Calu3 (cell line): ENCODE measurements at regions not wholly inside any gene's neighbourhood (a gene's known extent, or its start where the extent isn't known, plus 50 kb on each side); places are given as distances from the start of the nearest gene placed in this dataset.
"Not testable (repeated sequence)": the region's sequence is repeated elsewhere in the genome, so short reads cannot be mapped to it uniquely, and the experiment has no call there.

ENCODE experiments used
- BruUV-seq: library from RNA; stranded (reverse); fragments of 400-500 nt; replicated peaks from 2 replicates; lab custom pipeline; 2021; lab: Mats Ljungman, UMichigan
- CTCF ChIA-PET: fragments of 300-600 bp; sonication (Branson Sonifier 250); formaldehyde crosslinking; loops from one replicate; lab custom pipeline; 2022; ENCODE audit warnings: antibody characterized with exemption; lab: Charles Lee
- DNase-seq: peaks from one replicate; pipeline ENCODE4 v3.0.0; 2022
- H3K27ac Mint-ChIP-seq: one replicate; pipeline ENCODE4 v1.8.0; 2022; ENCODE audit warnings: mixed read lengths; ENCODE audit not compliant: unreplicated experiment
- H3K27me3 Mint-ChIP-seq: one replicate; pipeline ENCODE4 v1.8.0; 2022; ENCODE audit warnings: mixed read lengths; ENCODE audit not compliant: unreplicated experiment
- H3K36me3 Mint-ChIP-seq: one replicate; pipeline ENCODE4 v1.8.0; 2022; ENCODE audit warnings: mild to moderate bottlenecking, moderate library complexity, mixed read lengths; ENCODE audit not compliant: insufficient read depth, unreplicated experiment
- H3K4me1 Mint-ChIP-seq: one replicate; pipeline ENCODE4 v1.8.0; 2022; ENCODE audit warnings: mild to moderate bottlenecking, low read depth, mixed read lengths; ENCODE audit not compliant: unreplicated experiment
- H3K4me3 Mint-ChIP-seq: one replicate; pipeline ENCODE4 v1.8.0; 2022; ENCODE audit warnings: mild to moderate bottlenecking, low read depth, moderate library complexity, mixed read lengths; ENCODE audit not compliant: unreplicated experiment
- H3K9me3 Mint-ChIP-seq: one replicate; pipeline ENCODE4 v1.8.0; 2022; ENCODE audit warnings: low read depth, mixed read lengths; ENCODE audit not compliant: unreplicated experiment
- intact Hi-C: fragments of 100-400 bp; cut with micrococcal nuclease; formaldehyde crosslinking; loops from one replicate; pipeline ENCODE4 v1.10.0; 2022; ENCODE audit not compliant: unreplicated experiment
- TF ChIP-seq, protein P1 (sequence below): fragments of 200-600 bp; IDR thresholded peaks from one replicate; pipeline ENCODE4 v1.8.0; 2022; ENCODE audit warnings: antibody characterized with exemption; ENCODE audit not compliant: unreplicated experiment

DNA sequence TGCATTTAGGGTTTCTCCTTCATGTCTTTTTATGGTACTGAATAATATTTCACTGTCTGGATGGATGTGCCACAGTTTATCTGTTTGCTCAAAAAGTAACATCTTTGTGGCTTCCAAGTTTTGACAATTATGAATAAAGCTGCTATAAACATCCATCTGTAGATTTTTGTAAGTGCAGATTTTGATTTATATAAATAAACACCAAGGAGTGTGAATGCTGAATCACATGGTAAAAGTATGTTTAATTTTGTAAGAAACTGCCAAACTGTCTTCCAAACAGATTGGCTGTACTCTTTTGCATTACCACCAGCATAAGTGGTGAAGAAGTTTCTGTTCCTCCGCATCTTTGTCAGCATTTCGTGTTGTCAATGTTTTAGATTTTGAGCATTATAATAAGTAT, 158.7 kb upstream of the GIMD1 start:
- H3K4me1 Mint-ChIP-seq = peaks cover 16% of the 10 kb centered on the region
- H3K36me3 Mint-ChIP-seq = no peaks in the 10 kb centered on the region
- no peak for DNase-seq
- TF ChIP-seq, protein P1, sequence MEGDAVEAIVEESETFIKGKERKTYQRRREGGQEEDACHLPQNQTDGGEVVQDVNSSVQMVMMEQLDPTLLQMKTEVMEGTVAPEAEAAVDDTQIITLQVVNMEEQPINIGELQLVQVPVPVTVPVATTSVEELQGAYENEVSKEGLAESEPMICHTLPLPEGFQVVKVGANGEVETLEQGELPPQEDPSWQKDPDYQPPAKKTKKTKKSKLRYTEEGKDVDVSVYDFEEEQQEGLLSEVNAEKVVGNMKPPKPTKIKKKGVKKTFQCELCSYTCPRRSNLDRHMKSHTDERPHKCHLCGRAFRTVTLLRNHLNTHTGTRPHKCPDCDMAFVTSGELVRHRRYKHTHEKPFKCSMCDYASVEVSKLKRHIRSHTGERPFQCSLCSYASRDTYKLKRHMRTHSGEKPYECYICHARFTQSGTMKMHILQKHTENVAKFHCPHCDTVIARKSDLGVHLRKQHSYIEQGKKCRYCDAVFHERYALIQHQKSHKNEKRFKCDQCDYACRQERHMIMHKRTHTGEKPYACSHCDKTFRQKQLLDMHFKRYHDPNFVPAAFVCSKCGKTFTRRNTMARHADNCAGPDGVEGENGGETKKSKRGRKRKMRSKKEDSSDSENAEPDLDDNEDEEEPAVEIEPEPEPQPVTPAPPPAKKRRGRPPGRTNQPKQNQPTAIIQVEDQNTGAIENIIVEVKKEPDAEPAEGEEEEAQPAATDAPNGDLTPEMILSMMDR = no peak
- H3K27ac Mint-ChIP-seq = no peak overlapping the region
- BruUV-seq = no TSS peak
- no peak overlapping the region for H3K4me3 Mint-ChIP-seq
- intact Hi-C loops = no loop called here
- H3K27me3 Mint-ChIP-seq = no peaks in the 10 kb centered on the region
- H3K9me3 Mint-ChIP-seq = no peaks in the 10 kb centered on the region
- CTCF ChIA-PET = no interaction called here

DNA sequence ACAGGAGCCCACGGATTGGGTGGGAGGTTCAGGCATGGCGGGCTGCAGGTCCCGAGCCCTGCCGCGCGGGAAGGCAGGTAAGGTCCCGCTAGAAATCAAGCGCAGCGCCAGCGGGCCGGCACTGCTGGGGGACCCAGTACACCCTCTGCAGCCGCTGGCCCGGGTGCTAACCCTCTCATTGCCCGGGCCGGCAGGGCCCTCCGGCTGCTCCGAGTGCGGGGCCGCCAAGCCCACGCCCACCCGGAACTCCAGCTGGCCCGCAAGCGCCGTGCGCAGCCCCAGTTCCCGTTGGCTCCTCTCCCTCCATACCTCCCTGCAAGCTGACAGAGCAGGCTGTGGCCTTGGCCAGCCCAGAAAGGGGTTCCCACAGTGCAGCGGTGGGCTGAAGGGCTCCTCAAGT, 156.8 kb upstream of the GIMD1 start:
- intact Hi-C loops, H3K27me3 Mint-ChIP-seq, H3K4me3 Mint-ChIP-seq, H3K9me3 Mint-ChIP-seq, CTCF ChIA-PET, H3K36me3 Mint-ChIP-seq, BruUV-seq, DNase-seq, H3K27ac Mint-ChIP-seq: not testable (repeated sequence)
- peaks cover 16% of the 10 kb centered on the region for H3K4me1 Mint-ChIP-seq

DNA sequence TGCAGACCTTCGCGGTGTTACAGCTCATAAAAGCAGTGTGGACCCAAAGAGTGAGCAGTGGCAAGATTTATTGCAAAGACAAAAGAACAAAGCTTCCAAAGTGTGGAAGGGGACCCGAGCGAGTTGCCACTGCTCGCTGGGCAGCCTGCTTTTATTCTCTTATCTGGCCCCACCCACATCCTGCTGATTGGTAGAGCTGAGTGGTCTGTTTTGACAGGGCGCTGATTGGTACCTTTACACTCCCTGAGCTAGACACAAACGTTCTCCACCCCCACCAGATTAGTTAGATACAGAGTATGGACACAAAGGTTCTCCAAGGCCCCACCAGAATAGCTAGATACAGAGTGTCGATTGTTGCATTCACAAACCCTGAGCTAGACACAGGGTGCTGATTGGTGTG, 156.2 kb upstream of the GIMD1 start:
- peaks cover 13% of the 10 kb centered on the region for H3K4me1 Mint-ChIP-seq
- H3K4me3 Mint-ChIP-seq, H3K27ac Mint-ChIP-seq, DNase-seq, H3K36me3 Mint-ChIP-seq, H3K27me3 Mint-ChIP-seq, H3K9me3 Mint-ChIP-seq, CTCF ChIA-PET, BruUV-seq, intact Hi-C loops: not testable (repeated sequence)

DNA sequence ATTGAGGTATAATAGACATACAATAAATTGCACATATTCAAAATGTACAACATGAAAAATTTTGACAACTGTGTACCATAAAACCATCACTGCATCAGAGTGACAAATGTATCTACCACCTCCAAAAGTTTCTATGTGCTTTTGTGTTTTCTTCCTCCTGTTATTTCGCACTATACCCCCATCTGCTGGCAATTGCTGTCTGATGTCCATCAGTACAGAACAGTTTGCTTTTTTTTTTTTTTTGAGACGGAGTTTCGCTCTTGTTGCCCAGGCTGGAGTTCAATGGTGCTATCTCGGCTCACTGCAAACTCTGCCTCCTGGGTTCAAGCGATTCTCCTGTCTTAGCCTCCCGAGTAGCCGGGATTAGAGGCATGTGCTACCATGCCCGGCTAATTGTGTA, 154.3 kb upstream of the GIMD1 start:
- no peaks in the 10 kb centered on the region for H3K4me1 Mint-ChIP-seq
- H3K36me3 Mint-ChIP-seq = no peaks in the 10 kb centered on the region
- H3K9me3 Mint-ChIP-seq = no peaks in the 10 kb centered on the region
- DNase-seq = no peak
- H3K27me3 Mint-ChIP-seq = no peaks in the 10 kb centered on the region
- TF ChIP-seq, protein P1 = no peak
- CTCF ChIA-PET = no interaction called here
- H3K27ac Mint-ChIP-seq = no peak overlapping the region
- no TSS peak for BruUV-seq
- H3K4me3 Mint-ChIP-seq = no peak overlapping the region
- intact Hi-C loops = no loop called here

- BruUV-seq = no TSS peak
- CTCF ChIA-PET = no interaction called here
- H3K36me3 Mint-ChIP-seq = no peaks in the 10 kb centered on the region
- H3K27ac Mint-ChIP-seq = no peak overlapping the region
- H3K27me3 Mint-ChIP-seq = no peaks in the 10 kb centered on the region
- H3K9me3 Mint-ChIP-seq = no peaks in the 10 kb centered on the region
- intact Hi-C loops = no loop called here
- TF ChIP-seq, protein P1 = no peak
- H3K4me3 Mint-ChIP-seq = no peak overlapping the region
- H3K4me1 Mint-ChIP-seq = no peaks in the 10 kb centered on the region
- no peak for DNase-seq
Measured at GRCh38 chr4:106512706-106513105, 144.1 kb upstream of the GIMD1 start.
